RWPE2 (cell line): ENCODE measurements at regions not wholly inside any gene's neighbourhood (a gene's known extent, or its start where the extent isn't known, plus 50 kb on each side); places are given as distances from the start of the nearest gene placed in this dataset.

Source experiments
- ATAC-seq: fragments of 200-7000 bp; cut with Tn5 transposase; 3 replicates; pipeline ENCODE4 v1.9.1; 2021; ENCODE audit warnings: low read depth
- DNase-seq: peaks from one replicate; pipeline ENCODE4 v3.0.0-alpha.2; 2020; ENCODE audit warnings: low spot score
- H3K27ac ChIP-seq: fragments of 450-650 bp; 2 replicates; pipeline ENCODE4 v1.5.1; 2017; ENCODE audit warnings: mild to moderate bottlenecking; ENCODE audit not compliant: poor library complexity, severe bottlenecking
- H3K27me3 ChIP-seq: fragments of 250-450 bp; sonication (Bioruptor Pico); 2 replicates; pipeline ENCODE4 v1.5.1; 2021; ENCODE audit warnings: mild to moderate bottlenecking, moderate library complexity; ENCODE audit not compliant: insufficient read depth, poor library complexity, severe bottlenecking
- H3K36me3 ChIP-seq: fragments of 250-450 bp; sonication (Bioruptor Pico); 2 replicates; pipeline ENCODE4 v1.5.1; 2020; ENCODE audit warnings: low read depth, mild to moderate bottlenecking, moderate library complexity
- H3K4me1 ChIP-seq: fragments of 250-450 bp; sonication (Bioruptor Pico); 2 replicates; pipeline ENCODE4 v1.5.1; 2021; ENCODE audit warnings: mild to moderate bottlenecking, moderate library complexity; ENCODE audit not compliant: insufficient read depth, poor library complexity, severe bottlenecking
- H3K4me3 ChIP-seq: fragments of 250-450 bp; sonication (Bioruptor Pico); 2 replicates; pipeline ENCODE4 v1.5.1; 2021; ENCODE audit warnings: mild to moderate bottlenecking, moderate library complexity; ENCODE audit not compliant: severe bottlenecking
- H3K9me3 ChIP-seq: fragments of 250-450 bp; sonication (Bioruptor Pico); 2 replicates; pipeline ENCODE4 v1.5.1; 2021; ENCODE audit warnings: mild to moderate bottlenecking, moderate library complexity; ENCODE audit not compliant: severe bottlenecking
- CTCF ChIP-seq: fragments of 450-650 bp; IDR thresholded peaks from one replicate; pipeline ENCODE4 v1.5.1; 2017; ENCODE audit warnings: mild to moderate bottlenecking, moderate library complexity; ENCODE audit not compliant: poor library complexity, severe bottlenecking

- Histone ChIP-seq H3K4me3 (no peak overlapping the region), H3K27me3 (peaks cover 32% of the 10 kb centered on the region), H3K4me1 (no peaks in the 10 kb centered on the region), H3K36me3 (no peaks in the 10 kb centered on the region), H3K9me3 (no peaks in the 10 kb centered on the region), H3K27ac (no peak overlapping the region)
- no peak for DNase-seq
- TF ChIP-seq CTCF, result no peak
- ATAC-seq, result no peak
These were observed 263.0 kb downstream of the ZNF516 start for GRCh38 chr18:76232010-76232409.

- TF ChIP-seq CTCF, result no peak
- Histone ChIP-seq H3K27me3 (peaks cover 28% of the 10 kb centered on the region), H3K4me1 (no peaks in the 10 kb centered on the region), H3K27ac (no peak overlapping the region), H3K4me3 (no peak overlapping the region), H3K9me3 (no peaks in the 10 kb centered on the region), H3K36me3 (no peaks in the 10 kb centered on the region)
- ATAC-seq (no peak), DNase-seq (no peak)
These were observed 263.6 kb downstream of the ZNF516 start for GRCh38 chr18:76231402-76231801.

- DNase-seq (no peak), ATAC-seq (no peak)
- no peak for TF ChIP-seq CTCF
These were observed 264.3 kb downstream of the ZNF516 start for GRCh38 chr18:76230791-76231190.

GRCh38 chr18:76228716-76229115 lies 266.3 kb downstream of the ZNF516 start:
- no peaks in the 10 kb centered on the region for H3K9me3 ChIP-seq
- H3K4me1 ChIP-seq, result no peaks in the 10 kb centered on the region
- no peak overlapping the region for H3K27ac ChIP-seq
- H3K4me3 ChIP-seq, result no peak overlapping the region
- no peaks in the 10 kb centered on the region for H3K36me3 ChIP-seq
- DNase-seq (no peak), ATAC-seq (no peak)
- H3K27me3 ChIP-seq, result peaks cover 10% of the 10 kb centered on the region
- no peak for TF ChIP-seq CTCF

More at GRCh38 chr18:76230791-76231190, 264.3 kb downstream of the ZNF516 start:
- Histone ChIP-seq H3K9me3 (no peaks in the 10 kb centered on the region), H3K4me3 (no peak overlapping the region), H3K27me3 (peaks cover 26% of the 10 kb centered on the region), H3K36me3 (no peaks in the 10 kb centered on the region), H3K4me1 (no peaks in the 10 kb centered on the region), H3K27ac (no peak overlapping the region)

GRCh38 chr18:76227759-76228158 lies 267.3 kb downstream of the ZNF516 start:
- no peak for TF ChIP-seq CTCF
- ATAC-seq, result no peak
- H3K27me3 ChIP-seq, result peaks cover under 1% of the 10 kb centered on the region
- H3K9me3 ChIP-seq, result no peaks in the 10 kb centered on the region
- no peak overlapping the region for H3K27ac ChIP-seq
- DNase-seq, result no peak
- no peak overlapping the region for H3K4me3 ChIP-seq
- H3K4me1 ChIP-seq, result no peaks in the 10 kb centered on the region
- no peaks in the 10 kb centered on the region for H3K36me3 ChIP-seq
